ENCODE measurements at regions not wholly inside any gene's neighbourhood (a gene's known extent, or its start where the extent isn't known, plus 50 kb on each side); places are given as distances from the start of the nearest gene placed in this dataset.

- WGBS, 2 experiments (ENCODE audit: extremely low coverage in 2 of 2, insufficient read length in 1 of 2): no CpG with 5 or more reads among the region's 6 CpGs
- intact Hi-C loops (cut with micrococcal nuclease): no loop called here
- BruUV-seq (replicated peaks): no TSS peak
Observed at GRCh38 chr20:52869698-52870501, 102.3 kb upstream of the TSHZ2 start.

More at GRCh38 chr20:52869698-52870501, 102.3 kb upstream of the TSHZ2 start:
- ChIA-PET CTCF (no interaction called here), POLR2A (ENCODE audit: unreplicated experiment) (no interaction called here)
- ATAC-seq (ENCODE audit: low read depth) (no peak), DNase-seq (no peak)
- H2AK5ac ChIP-seq (ENCODE audit: low read depth, low read length): no peak overlapping the region
- peaks cover 4% of the 10 kb centered on the region; the same call in 1 of the 2 replicates for H3K9me3 ChIP-seq (ENCODE audit: control insufficient read depth, insufficient read depth, low read length)
- H3K27ac ChIP-seq (ENCODE audit: insufficient read depth, low read length): no peak overlapping the region
- no peaks in the 10 kb centered on the region for H3K4me1 ChIP-seq (ENCODE audit: control insufficient read depth, insufficient read depth, low read length)
- no peaks in the 10 kb centered on the region for H3K36me3 ChIP-seq (ENCODE audit: control insufficient read depth, insufficient read depth, low read length)
- H3K9me1 ChIP-seq (ENCODE audit: insufficient read depth, low read length): no peaks in the 10 kb centered on the region
- no peak overlapping the region for H3K9ac ChIP-seq (ENCODE audit: low read depth, low read length)
- H4K8ac ChIP-seq (ENCODE audit: low read depth in 2 of 2, low read length in 2 of 2): no peak overlapping the region
- no peak overlapping the region for H2AFZ ChIP-seq (replicated peaks; ENCODE audit: low read length, poor library complexity)
- no peaks in the 10 kb centered on the region for H3K79me1 ChIP-seq (ENCODE audit: low read depth in 1 of 2, low read length in 2 of 2)
- no peak overlapping the region for H3K56ac ChIP-seq (ENCODE audit: extremely low read depth, insufficient read depth, low read length)
- TF ChIP-seq MXI1 (IDR thresholded peaks at IDR 0.05; ENCODE audit: borderline replicate concordance, low read depth, low read length): no peak
- H2BK120ac ChIP-seq (ENCODE audit: low read depth, low read length): no peak overlapping the region
- H2AK9ac ChIP-seq (replicated peaks; ENCODE audit: low read depth, low read length, poor library complexity): no peak overlapping the region
- no peak overlapping the region for H3K4me2 ChIP-seq (ENCODE audit: low read depth, low read length)
- dilution Hi-C loops (cut with HindIII; ENCODE audit: low sequenced_read_pairs, unreplicated experiment) (no loop called here), in situ Hi-C loops (cut with MboI; ENCODE audit: low sequenced_read_pairs) (no loop called here)
- no peak overlapping the region for H2BK20ac ChIP-seq (ENCODE audit: low read depth, low read length)
- H4K5ac ChIP-seq (ENCODE audit: low read depth, low read length): no peak overlapping the region
- no peak overlapping the region for H3K4me3 ChIP-seq (ENCODE audit: insufficient read depth, low read depth, low read length)
- no peaks in the 10 kb centered on the region for H4K20me1 ChIP-seq (ENCODE audit: insufficient read depth, low read length)
- no peak overlapping the region for H2BK15ac ChIP-seq (ENCODE audit: low read depth, low read length)
- no peaks in the 10 kb centered on the region for H3K27me3 ChIP-seq (ENCODE audit: control insufficient read depth, insufficient read depth, low read length)
- no peak overlapping the region for H3K18ac ChIP-seq (ENCODE audit: low read depth, low read length)
- H3K23ac ChIP-seq (ENCODE audit: low read depth, low read length): no peak overlapping the region
- H3K4ac ChIP-seq (ENCODE audit: low read depth, low read length): no peak overlapping the region
- H4K91ac ChIP-seq (ENCODE audit: insufficient read depth, low read depth, low read length): no peak overlapping the region
- H3K14ac ChIP-seq (replicated peaks; ENCODE audit: low read depth, low read length): no peak overlapping the region
- no peak overlapping the region for H2BK5ac ChIP-seq (ENCODE audit: low read depth, low read length, poor library complexity, severe bottlenecking)

Data from IMR-90 (cell line).